Body of pancreas (tissue), 4 donors: ENCODE measurements at regions not wholly inside any gene's neighbourhood (a gene's known extent, or its start where the extent isn't known, plus 50 kb on each side); places are given as distances from the start of the nearest gene placed in this dataset.

Source experiments
- POLR2A ChIP-seq, 3 donors: fragments of 450-650 bp; IDR thresholded peaks; one replicate each; pipeline ENCODE4 v1.6.1; 2016; ENCODE audit warnings: antibody characterized with exemption in 3 of 3, mild to moderate bottlenecking in 2 of 3
- TF ChIP-seq, protein P1 (sequence below), 7 experiments: fragments of 450-650 bp in 4 of 7; fragments of 200-600 bp in 3 of 7; sonication (generic) in 3 of 7; IDR thresholded peaks; one replicate each; pipeline ENCODE4 v1.5.1; 2016 to 2019; ENCODE audit warnings: antibody characterized with exemption in 7 of 7

DNA sequence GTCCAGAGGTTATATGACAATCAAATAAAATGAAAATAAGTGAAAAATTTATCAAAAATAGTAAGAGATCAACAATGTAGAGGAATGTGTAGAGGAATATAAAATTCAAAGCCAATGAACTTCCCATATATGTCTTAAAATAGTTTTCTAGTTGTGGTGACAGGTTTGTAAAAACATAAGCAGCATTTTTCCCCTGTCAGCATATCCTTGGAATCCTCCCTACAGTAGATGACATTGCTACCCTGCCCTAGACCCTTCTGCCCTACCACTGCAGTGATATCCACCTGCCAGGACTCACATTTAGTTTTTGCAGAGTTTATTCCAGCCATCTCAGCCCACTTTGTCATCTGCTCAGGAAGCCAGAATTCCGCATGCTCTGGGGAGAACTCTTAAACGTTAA, 842.0 kb downstream of the RPS29 start:
- TF ChIP-seq, protein P1, sequence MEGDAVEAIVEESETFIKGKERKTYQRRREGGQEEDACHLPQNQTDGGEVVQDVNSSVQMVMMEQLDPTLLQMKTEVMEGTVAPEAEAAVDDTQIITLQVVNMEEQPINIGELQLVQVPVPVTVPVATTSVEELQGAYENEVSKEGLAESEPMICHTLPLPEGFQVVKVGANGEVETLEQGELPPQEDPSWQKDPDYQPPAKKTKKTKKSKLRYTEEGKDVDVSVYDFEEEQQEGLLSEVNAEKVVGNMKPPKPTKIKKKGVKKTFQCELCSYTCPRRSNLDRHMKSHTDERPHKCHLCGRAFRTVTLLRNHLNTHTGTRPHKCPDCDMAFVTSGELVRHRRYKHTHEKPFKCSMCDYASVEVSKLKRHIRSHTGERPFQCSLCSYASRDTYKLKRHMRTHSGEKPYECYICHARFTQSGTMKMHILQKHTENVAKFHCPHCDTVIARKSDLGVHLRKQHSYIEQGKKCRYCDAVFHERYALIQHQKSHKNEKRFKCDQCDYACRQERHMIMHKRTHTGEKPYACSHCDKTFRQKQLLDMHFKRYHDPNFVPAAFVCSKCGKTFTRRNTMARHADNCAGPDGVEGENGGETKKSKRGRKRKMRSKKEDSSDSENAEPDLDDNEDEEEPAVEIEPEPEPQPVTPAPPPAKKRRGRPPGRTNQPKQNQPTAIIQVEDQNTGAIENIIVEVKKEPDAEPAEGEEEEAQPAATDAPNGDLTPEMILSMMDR (IDR thresholded peaks at IDR 0.05), result no peak
- TF ChIP-seq POLR2A (IDR thresholded peaks at IDR 0.05), result no peak
